HepG2 (cell line): ENCODE measurements at regions not wholly inside any gene's neighbourhood (a gene's known extent, or its start where the extent isn't known, plus 50 kb on each side); places are given as distances from the start of the nearest gene placed in this dataset.

Source experiments
- MED1 ChIP-seq: sonication (generic); formaldehyde crosslinking; IDR thresholded peaks from 2 replicates; pipeline ENCODE4 v1.4.0; 2020; ENCODE audit warnings: missing genetic modification reagents
- MYC ChIP-seq: sonication (generic); formaldehyde crosslinking; IDR thresholded peaks from 2 replicates; pipeline ENCODE4 v1.9.0; 2021; ENCODE audit warnings: missing genetic modification reagents, borderline replicate concordance
- RBM39 ChIP-seq: fragments of 200-400 bp; formaldehyde crosslinking; IDR thresholded peaks from one replicate; pipeline ENCODE4 v1.6.1; 2018; ENCODE audit warnings: antibody characterized with exemption, mild to moderate bottlenecking, low read depth, low read length; ENCODE audit not compliant: poor library complexity, severe bottlenecking
- SKIL ChIP-seq: sonication (generic); formaldehyde crosslinking; IDR thresholded peaks from 2 replicates; pipeline ENCODE4 v1.8.0; 2022; ENCODE audit warnings: missing genetic modification reagents, mild to moderate bottlenecking, moderate library complexity, borderline replicate concordance

DNA sequence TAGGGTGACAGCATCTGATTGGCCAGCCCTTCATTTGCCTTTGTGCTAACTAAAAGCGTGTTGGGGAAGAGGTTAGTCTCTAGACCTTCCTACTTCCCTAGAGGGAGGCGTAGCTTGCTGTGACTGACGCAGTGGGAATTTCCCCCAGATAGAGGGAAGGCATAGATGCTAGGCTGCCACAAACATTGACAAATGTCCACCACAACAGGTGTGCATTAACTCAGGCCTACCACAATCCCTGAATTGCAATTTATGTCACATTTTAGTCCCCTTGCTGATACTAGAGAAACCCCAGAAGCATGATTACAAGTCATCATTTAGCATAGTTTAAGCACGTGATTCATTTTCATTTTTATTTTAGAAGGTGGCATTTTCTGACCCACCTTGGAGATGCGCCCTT, 76.3 kb upstream of the WSB1 start:
- no peak for TF ChIP-seq MYC
- no peak for TF ChIP-seq SKIL
- no peak for TF ChIP-seq RBM39
- TF ChIP-seq MED1 (CRISPR knock-in tag) = no peak
